Body of pancreas (tissue), 4 donors: ENCODE measurements at regions not wholly inside any gene's neighbourhood (a gene's known extent, or its start where the extent isn't known, plus 50 kb on each side); places are given as distances from the start of the nearest gene placed in this dataset.

Source experiments
- CTCF ChIP-seq, 7 experiments: fragments of 450-650 bp in 4 of 7; fragments of 200-600 bp in 3 of 7; sonication (generic) in 3 of 7; IDR thresholded peaks; one replicate each; pipeline ENCODE4 v1.5.1; 2016 to 2019; ENCODE audit warnings: antibody characterized with exemption in 7 of 7
- POLR2A ChIP-seq, 3 donors: fragments of 450-650 bp; IDR thresholded peaks; one replicate each; pipeline ENCODE4 v1.6.1; 2016; ENCODE audit warnings: antibody characterized with exemption in 3 of 3, mild to moderate bottlenecking in 2 of 3

- TF ChIP-seq CTCF (IDR thresholded peaks at IDR 0.05) (no peak), POLR2A (IDR thresholded peaks at IDR 0.05) (no peak)
Measured at GRCh38 chr6:40965046-40965445, 74.0 kb downstream of the UNC5CL start.
